Neuronal stem cell (in vitro differentiated cells): ENCODE measurements at regions not wholly inside any gene's neighbourhood (a gene's known extent, or its start where the extent isn't known, plus 50 kb on each side); places are given as distances from the start of the nearest gene placed in this dataset.
"Not testable (repeated sequence)": the region's sequence is repeated elsewhere in the genome, so short reads cannot be mapped to it uniquely, and the experiment has no call there.

ENCODE experiments used
- DNase-seq: peaks from one replicate; pipeline ENCODE4 v3.0.0-alpha.2; 2013; ENCODE audit warnings: low spot score
- H2AFZ ChIP-seq: one replicate; pipeline ENCODE4 v1.6.1; 2013; ENCODE audit warnings: mild to moderate bottlenecking, low read length, inconsistent platforms
- H2AK5ac ChIP-seq: 2 replicates; pipeline ENCODE4 v1.6.1; 2013; ENCODE audit warnings: low read depth, mild to moderate bottlenecking, inconsistent platforms, low read length, moderate library complexity, mixed read lengths
- H2BK120ac ChIP-seq: 2 replicates; pipeline ENCODE4 v1.6.1; 2013; ENCODE audit warnings: low read depth, mild to moderate bottlenecking, inconsistent platforms, low read length, moderate library complexity, mixed read lengths
- H2BK12ac ChIP-seq: one replicate; pipeline ENCODE4 v1.6.1; 2013; ENCODE audit warnings: low read length, inconsistent platforms
- H2BK15ac ChIP-seq: 2 replicates; pipeline ENCODE4 v1.6.1; 2013; ENCODE audit warnings: mild to moderate bottlenecking, low read length, inconsistent platforms, mixed read lengths
- H2BK5ac ChIP-seq: one replicate; pipeline ENCODE4 v1.6.1; 2013; ENCODE audit warnings: inconsistent platforms, mild to moderate bottlenecking, low read length, moderate library complexity
- H3K14ac ChIP-seq: one replicate; pipeline ENCODE4 v1.6.1; 2013; ENCODE audit warnings: low read length, inconsistent platforms
- H3K18ac ChIP-seq: 2 replicates; pipeline ENCODE4 v1.6.1; 2013; ENCODE audit warnings: low read length, inconsistent platforms
- H3K23ac ChIP-seq: 2 replicates; pipeline ENCODE4 v1.6.1; 2013; ENCODE audit warnings: low read depth, mild to moderate bottlenecking, mixed read lengths, low read length, inconsistent platforms; ENCODE audit not compliant: poor library complexity
- H3K27ac ChIP-seq: replicated peaks from 3 replicates; pipeline ENCODE4 v1.5.1; 2013; ENCODE audit warnings: low read length, inconsistent platforms
- H3K27me3 ChIP-seq, 3 experiments: 2 replicates each; pipeline ENCODE4 v1.6.1; 2013; ENCODE audit warnings: low read length in 3 of 3, mild to moderate bottlenecking in 2 of 3, inconsistent platforms in 1 of 3, low read depth in 1 of 3, mixed read lengths in 1 of 3, moderate library complexity in 1 of 3; ENCODE audit not compliant: control insufficient read depth in 3 of 3, insufficient read depth in 3 of 3
- H3K36me3 ChIP-seq, 2 donors: replicated peaks in 1 of 2; 2 replicates each; pipeline ENCODE4 v1.6.1; 2013; ENCODE audit warnings: low read length in 2 of 2; ENCODE audit not compliant: control insufficient read depth in 2 of 2, insufficient read depth in 2 of 2
- H3K4ac ChIP-seq: 2 replicates; pipeline ENCODE4 v1.6.1; 2013; ENCODE audit warnings: inconsistent platforms, mild to moderate bottlenecking, low read length, moderate library complexity
- H3K4me1 ChIP-seq, 2 donors: 1 replicate in 1 of 2; 2 replicates in 1 of 2; pipeline ENCODE4 v1.6.1; 2013; ENCODE audit warnings: low read length in 2 of 2, low read depth in 1 of 2; ENCODE audit not compliant: control insufficient read depth in 2 of 2, insufficient read depth in 1 of 2
- H3K4me2 ChIP-seq: one replicate; pipeline ENCODE4 v1.6.1; 2013; ENCODE audit warnings: mild to moderate bottlenecking, low read length, inconsistent platforms; ENCODE audit not compliant: insufficient read depth, poor library complexity, severe bottlenecking
- H3K4me3 ChIP-seq, 2 donors: 2 replicates each; pipeline ENCODE4 v1.5.1; 2013; ENCODE audit warnings: low read length in 2 of 2, mild to moderate bottlenecking in 2 of 2, inconsistent platforms in 1 of 2, moderate library complexity in 1 of 2
- H3K79me1 ChIP-seq: one replicate; pipeline ENCODE4 v1.6.1; 2013; ENCODE audit warnings: low read depth, mild to moderate bottlenecking, inconsistent platforms, low read length, moderate library complexity
- H3K9ac ChIP-seq: one replicate; pipeline ENCODE4 v1.6.1; 2013; ENCODE audit warnings: mild to moderate bottlenecking, low read depth, low read length, inconsistent platforms; ENCODE audit not compliant: poor library complexity
- H3K9me3 ChIP-seq, 2 donors: replicated peaks in 1 of 2; 2 replicates each; pipeline versions ENCODE3 to v1.6.1; 2013; ENCODE audit warnings: low read length in 2 of 2, mild to moderate bottlenecking in 2 of 2, inconsistent platforms in 1 of 2, low read depth in 1 of 2, mixed read lengths in 1 of 2, moderate library complexity in 1 of 2; ENCODE audit not compliant: control insufficient read depth in 2 of 2, insufficient read depth in 1 of 2
- H4K8ac ChIP-seq: one replicate; pipeline ENCODE4 v1.6.1; 2013; ENCODE audit warnings: low read depth, mild to moderate bottlenecking, inconsistent platforms, low read length, moderate library complexity
- H4K91ac ChIP-seq: one replicate; pipeline ENCODE4 v1.6.1; 2013; ENCODE audit warnings: low read length, low read depth, mild to moderate bottlenecking, inconsistent platforms; ENCODE audit not compliant: poor library complexity
- WGBS, 2 donors: extraction: QIAGEN DNeasy Blood & Tissue Kit; methylation state at CpG; one replicate each; pipeline ENCODE4 v1.1.7; 2013; ENCODE audit warnings: missing lambda C conversion rate in 2 of 2, mixed read lengths in 1 of 2; ENCODE audit not compliant: insufficient read length in 2 of 2, insufficient replicate concordance in 1 of 2; ENCODE audit errors: extremely low coverage in 2 of 2; 5-methylcytosine and 5-hydroxymethylcytosine counted together

GRCh38 chr2:132307613-132308198 is 108.9 kb upstream of the GPR39 start:
- H3K4me3 ChIP-seq, H3K27me3 ChIP-seq, H2AFZ ChIP-seq, H3K4ac ChIP-seq, H3K23ac ChIP-seq, H3K79me1 ChIP-seq, DNase-seq, H3K36me3 ChIP-seq, H2BK120ac ChIP-seq, H4K8ac ChIP-seq, H2BK15ac ChIP-seq, H3K14ac ChIP-seq, H2BK12ac ChIP-seq, H3K9ac ChIP-seq, H3K4me2 ChIP-seq, H3K27ac ChIP-seq, H2BK5ac ChIP-seq, H3K18ac ChIP-seq, H4K91ac ChIP-seq, H2AK5ac ChIP-seq, H3K4me1 ChIP-seq, H3K9me3 ChIP-seq: not testable (repeated sequence)
- no CpG with 5 or more reads among the region's 2 CpGs for WGBS, 2 donors

GRCh38 chr2:132309203-132309602 is 107.4 kb upstream of the GPR39 start:
- H3K14ac ChIP-seq, H3K27ac ChIP-seq, H3K23ac ChIP-seq, H3K9me3 ChIP-seq, H3K4me1 ChIP-seq, H4K8ac ChIP-seq, H3K4me3 ChIP-seq, H3K18ac ChIP-seq, H3K4ac ChIP-seq, H4K91ac ChIP-seq, H3K4me2 ChIP-seq, H2AK5ac ChIP-seq, DNase-seq, H2BK12ac ChIP-seq, H2AFZ ChIP-seq, H3K79me1 ChIP-seq, H2BK120ac ChIP-seq, H3K9ac ChIP-seq, H2BK15ac ChIP-seq, H2BK5ac ChIP-seq, H3K36me3 ChIP-seq, H3K27me3 ChIP-seq: not testable (repeated sequence)
- WGBS, 2 donors, result no CpG with 5 or more reads among the region's 1 CpG

- DNase-seq, H3K23ac ChIP-seq, H2BK120ac ChIP-seq, H2BK5ac ChIP-seq, H4K8ac ChIP-seq, H2AK5ac ChIP-seq, H3K4me3 ChIP-seq, H3K4ac ChIP-seq, H3K4me2 ChIP-seq, H3K4me1 ChIP-seq, H3K14ac ChIP-seq, H3K18ac ChIP-seq, H3K27ac ChIP-seq, H2BK15ac ChIP-seq, H3K36me3 ChIP-seq, H2BK12ac ChIP-seq, H4K91ac ChIP-seq, H3K9ac ChIP-seq, H3K9me3 ChIP-seq, H3K27me3 ChIP-seq, H3K79me1 ChIP-seq, H2AFZ ChIP-seq: not testable (repeated sequence)
- WGBS, 2 donors, result no CpG with 5 or more reads among the region's 2 CpGs
Measured at GRCh38 chr2:132315546-132315945, 101.1 kb upstream of the GPR39 start.

- not testable (repeated sequence) for H3K4me3 ChIP-seq, H3K23ac ChIP-seq, H3K9ac ChIP-seq, H3K9me3 ChIP-seq, DNase-seq, H2BK12ac ChIP-seq, H3K18ac ChIP-seq, H3K27ac ChIP-seq, H4K91ac ChIP-seq, H2AFZ ChIP-seq, H3K4me2 ChIP-seq, H3K79me1 ChIP-seq, H2BK5ac ChIP-seq, H3K4ac ChIP-seq, H3K27me3 ChIP-seq, H3K14ac ChIP-seq, H3K4me1 ChIP-seq, H2BK15ac ChIP-seq, H2BK120ac ChIP-seq, H4K8ac ChIP-seq, H3K36me3 ChIP-seq, H2AK5ac ChIP-seq
- WGBS, 2 donors, result no CpG with 5 or more reads among the region's 6 CpGs
Measured at GRCh38 chr2:132317026-132317680, 99.5 kb upstream of the GPR39 start.
